ENCODE measurements at regions not wholly inside any gene's neighbourhood (a gene's known extent, or its start where the extent isn't known, plus 50 kb on each side); places are given as distances from the start of the nearest gene placed in this dataset.
A peak's percentile ranks its signal among the peaks of the same experiment; 100 is the strongest.

GRCh38 chr14:84273181-84273580 lies 1256.8 kb upstream of the FLRT2 start:
- Histone ChIP-seq H3K4me2 (no peak overlapping the region), H4K20me1 (replicated peaks; ENCODE audit: insufficient read depth) (no peaks in the 10 kb centered on the region), H3K4me1 (ENCODE audit: insufficient read depth) (no peaks in the 10 kb centered on the region), H3F3A (replicated peaks; ENCODE audit: low read depth) (no peaks in the 10 kb centered on the region), H3K4me3 (no peak overlapping the region), H3K9me2 (ENCODE audit: insufficient read depth) (no peaks in the 10 kb centered on the region), H3K79me2 (replicated peaks; ENCODE audit: insufficient read depth) (no peaks in the 10 kb centered on the region), H3K27me3 (ENCODE audit: insufficient read depth) (no peaks in the 10 kb centered on the region), H3K27ac (ENCODE audit: low read depth) (no peak overlapping the region), H3K36me3 (ENCODE audit: insufficient read depth) (no peaks in the 10 kb centered on the region), H2AFZ (peak overlapping the region; percentile 60; the same call in 1 of the 2 replicates)
- H3K4me1 Mint-ChIP-seq: no peaks in the 10 kb centered on the region
- DNase-seq (ENCODE audit: low spot score) (no peak), ATAC-seq (no peak)
- no peaks in the 10 kb centered on the region for H3K36me3 Mint-ChIP-seq (ENCODE audit: low read depth)
- H3K27ac Mint-ChIP-seq: no peak overlapping the region
- no peaks in the 10 kb centered on the region for H3K9me3 Mint-ChIP-seq
- peaks cover 1% of the 10 kb centered on the region for H3K27me3 Mint-ChIP-seq (ENCODE audit: insufficient read depth, low read depth, poor library complexity)
- no peak overlapping the region for H3K4me3 Mint-ChIP-seq
- TF ChIP-seq, protein P1, sequence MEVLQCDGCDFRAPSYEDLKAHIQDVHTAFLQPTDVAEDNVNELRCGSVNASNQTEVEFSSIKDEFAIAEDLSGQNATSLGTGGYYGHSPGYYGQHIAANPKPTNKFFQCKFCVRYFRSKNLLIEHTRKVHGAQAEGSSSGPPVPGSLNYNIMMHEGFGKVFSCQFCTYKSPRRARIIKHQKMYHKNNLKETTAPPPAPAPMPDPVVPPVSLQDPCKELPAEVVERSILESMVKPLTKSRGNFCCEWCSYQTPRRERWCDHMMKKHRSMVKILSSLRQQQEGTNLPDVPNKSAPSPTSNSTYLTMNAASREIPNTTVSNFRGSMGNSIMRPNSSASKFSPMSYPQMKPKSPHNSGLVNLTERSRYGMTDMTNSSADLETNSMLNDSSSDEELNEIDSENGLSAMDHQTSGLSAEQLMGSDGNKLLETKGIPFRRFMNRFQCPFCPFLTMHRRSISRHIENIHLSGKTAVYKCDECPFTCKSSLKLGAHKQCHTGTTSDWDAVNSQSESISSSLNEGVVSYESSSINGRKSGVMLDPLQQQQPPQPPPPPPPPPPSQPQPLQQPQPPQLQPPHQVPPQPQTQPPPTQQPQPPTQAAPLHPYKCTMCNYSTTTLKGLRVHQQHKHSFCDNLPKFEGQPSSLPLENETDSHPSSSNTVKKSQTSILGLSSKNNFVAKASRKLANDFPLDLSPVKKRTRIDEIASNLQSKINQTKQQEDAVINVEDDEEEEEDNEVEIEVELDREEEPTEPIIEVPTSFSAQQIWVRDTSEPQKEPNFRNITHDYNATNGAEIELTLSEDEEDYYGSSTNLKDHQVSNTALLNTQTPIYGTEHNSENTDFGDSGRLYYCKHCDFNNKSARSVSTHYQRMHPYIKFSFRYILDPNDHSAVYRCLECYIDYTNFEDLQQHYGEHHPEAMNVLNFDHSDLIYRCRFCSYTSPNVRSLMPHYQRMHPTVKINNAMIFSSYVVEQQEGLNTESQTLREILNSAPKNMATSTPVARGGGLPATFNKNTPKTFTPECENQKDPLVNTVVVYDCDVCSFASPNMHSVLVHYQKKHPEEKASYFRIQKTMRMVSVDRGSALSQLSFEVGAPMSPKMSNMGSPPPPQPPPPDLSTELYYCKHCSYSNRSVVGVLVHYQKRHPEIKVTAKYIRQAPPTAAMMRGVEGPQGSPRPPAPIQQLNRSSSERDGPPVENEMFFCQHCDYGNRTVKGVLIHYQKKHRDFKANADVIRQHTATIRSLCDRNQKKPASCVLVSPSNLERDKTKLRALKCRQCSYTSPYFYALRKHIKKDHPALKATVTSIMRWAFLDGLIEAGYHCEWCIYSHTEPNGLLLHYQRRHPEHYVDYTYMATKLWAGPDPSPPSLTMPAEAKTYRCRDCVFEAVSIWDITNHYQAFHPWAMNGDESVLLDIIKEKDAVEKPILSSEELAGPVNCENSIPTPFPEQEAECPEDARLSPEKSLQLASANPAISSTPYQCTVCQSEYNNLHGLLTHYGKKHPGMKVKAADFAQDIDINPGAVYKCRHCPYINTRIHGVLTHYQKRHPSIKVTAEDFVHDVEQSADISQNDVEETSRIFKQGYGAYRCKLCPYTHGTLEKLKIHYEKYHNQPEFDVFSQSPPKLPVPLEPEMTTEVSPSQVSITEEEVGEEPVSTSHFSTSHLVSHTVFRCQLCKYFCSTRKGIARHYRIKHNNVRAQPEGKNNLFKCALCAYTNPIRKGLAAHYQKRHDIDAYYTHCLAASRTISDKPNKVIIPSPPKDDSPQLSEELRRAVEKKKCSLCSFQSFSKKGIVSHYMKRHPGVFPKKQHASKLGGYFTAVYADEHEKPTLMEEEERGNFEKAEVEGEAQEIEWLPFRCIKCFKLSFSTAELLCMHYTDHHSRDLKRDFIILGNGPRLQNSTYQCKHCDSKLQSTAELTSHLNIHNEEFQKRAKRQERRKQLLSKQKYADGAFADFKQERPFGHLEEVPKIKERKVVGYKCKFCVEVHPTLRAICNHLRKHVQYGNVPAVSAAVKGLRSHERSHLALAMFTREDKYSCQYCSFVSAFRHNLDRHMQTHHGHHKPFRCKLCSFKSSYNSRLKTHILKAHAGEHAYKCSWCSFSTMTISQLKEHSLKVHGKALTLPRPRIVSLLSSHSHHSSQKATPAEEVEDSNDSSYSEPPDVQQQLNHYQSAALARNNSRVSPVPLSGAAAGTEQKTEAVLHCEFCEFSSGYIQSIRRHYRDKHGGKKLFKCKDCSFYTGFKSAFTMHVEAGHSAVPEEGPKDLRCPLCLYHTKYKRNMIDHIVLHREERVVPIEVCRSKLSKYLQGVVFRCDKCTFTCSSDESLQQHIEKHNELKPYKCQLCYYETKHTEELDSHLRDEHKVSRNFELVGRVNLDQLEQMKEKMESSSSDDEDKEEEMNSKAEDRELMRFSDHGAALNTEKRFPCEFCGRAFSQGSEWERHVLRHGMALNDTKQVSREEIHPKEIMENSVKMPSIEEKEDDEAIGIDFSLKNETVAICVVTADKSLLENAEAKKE (CRISPR knock-in tag; IDR thresholded peaks at IDR 0.05): no peak
- TF ChIP-seq STAT1 (IDR thresholded peaks at IDR 0.05; ENCODE audit: unreplicated experiment) (no peak), POLR2AphosphoS5 (IDR thresholded peaks at IDR 0.05; ENCODE audit: low read depth) (no peak)

DNA sequence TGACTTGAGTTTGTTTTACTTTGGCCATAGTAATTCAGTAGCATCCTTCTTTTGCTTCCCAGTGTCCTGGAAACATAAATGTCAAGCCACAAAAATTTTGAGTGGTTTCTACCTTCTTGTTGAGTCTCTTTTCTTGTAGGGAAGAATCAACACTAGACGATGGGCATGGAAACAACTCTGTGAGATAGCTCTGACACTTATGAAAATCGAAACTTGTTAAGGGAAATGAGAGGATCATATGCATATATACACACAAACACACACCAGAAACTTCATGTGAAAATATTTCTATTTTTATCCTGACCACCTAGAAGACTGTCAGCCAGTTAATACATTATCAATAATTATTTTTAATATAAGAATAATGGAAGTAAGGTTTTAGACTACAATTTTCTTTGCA lies 1247.3 kb upstream of the FLRT2 start:
- DNase-seq (ENCODE audit: low spot score) (no peak), ATAC-seq (no peak)
- H3K36me3 Mint-ChIP-seq (ENCODE audit: low read depth): no peaks in the 10 kb centered on the region
- Histone ChIP-seq H3K27ac (ENCODE audit: low read depth) (no peak overlapping the region), H3K27me3 (ENCODE audit: insufficient read depth) (no peaks in the 10 kb centered on the region), H3K9me2 (ENCODE audit: insufficient read depth) (no peaks in the 10 kb centered on the region), H2AFZ (no peak overlapping the region), H3K79me2 (replicated peaks; ENCODE audit: insufficient read depth) (no peaks in the 10 kb centered on the region), H3F3A (replicated peaks; ENCODE audit: low read depth) (no peaks in the 10 kb centered on the region), H3K4me1 (ENCODE audit: insufficient read depth) (no peaks in the 10 kb centered on the region), H3K4me2 (no peak overlapping the region), H3K36me3 (ENCODE audit: insufficient read depth) (no peaks in the 10 kb centered on the region), H4K20me1 (replicated peaks; ENCODE audit: insufficient read depth) (no peaks in the 10 kb centered on the region), H3K4me3 (no peak overlapping the region)
- no peak overlapping the region for H3K4me3 Mint-ChIP-seq
- no peaks in the 10 kb centered on the region for H3K27me3 Mint-ChIP-seq (ENCODE audit: insufficient read depth, low read depth, poor library complexity)
- H3K27ac Mint-ChIP-seq: no peak overlapping the region
- no peaks in the 10 kb centered on the region for H3K9me3 Mint-ChIP-seq
- H3K4me1 Mint-ChIP-seq: no peaks in the 10 kb centered on the region
- TF ChIP-seq JUNB (IDR thresholded peaks at IDR 0.05; ENCODE audit: unreplicated experiment): no peak
- TF ChIP-seq, protein P2, sequence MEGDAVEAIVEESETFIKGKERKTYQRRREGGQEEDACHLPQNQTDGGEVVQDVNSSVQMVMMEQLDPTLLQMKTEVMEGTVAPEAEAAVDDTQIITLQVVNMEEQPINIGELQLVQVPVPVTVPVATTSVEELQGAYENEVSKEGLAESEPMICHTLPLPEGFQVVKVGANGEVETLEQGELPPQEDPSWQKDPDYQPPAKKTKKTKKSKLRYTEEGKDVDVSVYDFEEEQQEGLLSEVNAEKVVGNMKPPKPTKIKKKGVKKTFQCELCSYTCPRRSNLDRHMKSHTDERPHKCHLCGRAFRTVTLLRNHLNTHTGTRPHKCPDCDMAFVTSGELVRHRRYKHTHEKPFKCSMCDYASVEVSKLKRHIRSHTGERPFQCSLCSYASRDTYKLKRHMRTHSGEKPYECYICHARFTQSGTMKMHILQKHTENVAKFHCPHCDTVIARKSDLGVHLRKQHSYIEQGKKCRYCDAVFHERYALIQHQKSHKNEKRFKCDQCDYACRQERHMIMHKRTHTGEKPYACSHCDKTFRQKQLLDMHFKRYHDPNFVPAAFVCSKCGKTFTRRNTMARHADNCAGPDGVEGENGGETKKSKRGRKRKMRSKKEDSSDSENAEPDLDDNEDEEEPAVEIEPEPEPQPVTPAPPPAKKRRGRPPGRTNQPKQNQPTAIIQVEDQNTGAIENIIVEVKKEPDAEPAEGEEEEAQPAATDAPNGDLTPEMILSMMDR (conservative IDR thresholded peaks at IDR 0.05; ENCODE audit: low read depth in 2 of 2): no peak
- no peak for TF ChIP-seq ZNF331 (CRISPR knock-in tag; IDR thresholded peaks at IDR 0.05; ENCODE audit: low read depth)
- no peak for TF ChIP-seq ETS1 (IDR thresholded peaks at IDR 0.05)
- no peak for TF ChIP-seq NANOG (IDR thresholded peaks at IDR 0.05; ENCODE audit: borderline replicate concordance)
- TF ChIP-seq EZH2phosphoT487 (IDR thresholded peaks at IDR 0.05; ENCODE audit: unreplicated experiment): no peak
- no peak for TF ChIP-seq POLR2AphosphoS5 (IDR thresholded peaks at IDR 0.05; ENCODE audit: low read depth)
- no peak for TF ChIP-seq ZNF114 (CRISPR knock-in tag; IDR thresholded peaks at IDR 0.05)
- no peak for TF ChIP-seq EZH2 (IDR thresholded peaks at IDR 0.05; ENCODE audit: low read depth, unreplicated experiment)

All from GM23338 (cell line).